OCI-LY3 (cell line): ENCODE measurements at regions not wholly inside any gene's neighbourhood (a gene's known extent, or its start where the extent isn't known, plus 50 kb on each side); places are given as distances from the start of the nearest gene placed in this dataset.

ENCODE experiments used
- H2AFZ ChIP-seq: fragments of 200-600, 300-600 bp; shearing (Covaris generic); 2 replicates; pipeline ENCODE4 v1.6.0; 2014; ENCODE audit warnings: antibody characterized with exemption, low read depth, low read length
- H3K27ac ChIP-seq: fragments of 200-600, 300-600 bp; sonication (generic); 2 replicates; pipeline ENCODE4 v1.5.1; 2014; ENCODE audit warnings: mild to moderate bottlenecking, low read length, moderate library complexity, mixed read lengths
- H3K27me3 ChIP-seq: fragments of 200-600, 300-600 bp; sonication (generic); 2 replicates; pipeline ENCODE4 v1.6.1; 2014; ENCODE audit warnings: low read depth, low read length, mixed read lengths
- H3K36me3 ChIP-seq: fragments of 200-600, 300-600 bp; sonication (generic); replicated peaks from 2 replicates; pipeline ENCODE3; 2014; ENCODE audit warnings: low read depth, low read length, mixed read lengths
- H3K4me1 ChIP-seq: fragments of 300-600, 200-600 bp; sonication (generic); 2 replicates; pipeline ENCODE4 v1.6.1; 2014; ENCODE audit warnings: low read length, mixed read lengths
- H3K4me2 ChIP-seq: fragments of 200-600, 300-600 bp; sonication (generic); 2 replicates; pipeline ENCODE4 v1.6.1; 2014; ENCODE audit warnings: low read length, mixed read lengths
- H3K4me3 ChIP-seq: fragments of 300-600, 200-600 bp; sonication (generic); 2 replicates; pipeline ENCODE4 v1.5.1; 2014; ENCODE audit warnings: antibody characterized with exemption, mild to moderate bottlenecking, low read length, moderate library complexity
- H3K79me2 ChIP-seq: fragments of 300-600, 200-600 bp; shearing (Covaris generic); 2 replicates; pipeline ENCODE4 v1.6.1; 2014; ENCODE audit warnings: mild to moderate bottlenecking, low read length, mixed read lengths
- H3K9ac ChIP-seq: fragments of 300-600, 200-600 bp; shearing (Covaris generic); 2 replicates; pipeline ENCODE4 v1.6.0; 2014; ENCODE audit warnings: mild to moderate bottlenecking, low read length, moderate library complexity
- H3K9me3 ChIP-seq: fragments of 200-600, 300-600 bp; shearing (Covaris generic); 2 replicates; pipeline ENCODE4 v1.6.1; 2014; ENCODE audit warnings: low read length, mixed read lengths; ENCODE audit not compliant: insufficient read depth
- H4K20me1 ChIP-seq: fragments of 200-600, 300-600 bp; sonication (generic); 2 replicates; pipeline ENCODE4 v1.6.1; 2016; ENCODE audit warnings: low read length, mixed read lengths; ENCODE audit not compliant: insufficient read depth
- EZH2phosphoT487 ChIP-seq: fragments of 200-600 bp; shearing (Covaris generic); IDR thresholded peaks from 2 replicates; pipeline ENCODE4 v1.6.1; 2018; ENCODE audit warnings: antibody characterized with exemption, mixed run types, low read depth
- TF ChIP-seq, protein P1 (sequence below): fragments of 200-600, 300-600 bp; sonication (generic); IDR thresholded peaks from 2 replicates; pipeline ENCODE4 v1.5.1; 2014; ENCODE audit warnings: antibody characterized with exemption, low read length, low read depth

DNA sequence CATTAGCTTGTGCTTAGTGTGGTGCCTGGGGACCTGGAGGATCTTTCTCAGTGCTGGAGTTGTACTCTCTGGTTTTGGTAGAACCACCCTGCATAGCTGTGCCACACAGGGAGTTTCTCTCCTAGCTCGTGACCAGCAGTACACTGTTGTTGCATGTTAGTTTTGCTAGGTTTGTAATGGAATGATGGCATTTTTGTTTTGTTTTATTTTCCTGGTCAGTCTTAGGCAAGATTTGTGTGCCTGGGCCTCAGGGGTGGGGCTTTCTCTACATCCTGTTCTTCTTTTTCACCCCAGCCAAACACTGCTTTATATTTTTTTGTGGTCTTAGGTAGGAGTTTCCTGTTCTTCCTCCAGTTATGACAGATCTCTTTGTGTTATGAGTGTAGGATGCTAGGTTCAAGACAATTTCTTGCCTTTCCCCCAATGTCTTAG lies 534.5 kb upstream of the KCNMB2 start:
- H3K4me2 ChIP-seq: peak overlapping the region; percentile 23
- H3K36me3 ChIP-seq: no peaks in the 10 kb centered on the region
- H3K9me3 ChIP-seq: no peaks in the 10 kb centered on the region
- no peak overlapping the region for H3K4me3 ChIP-seq
- H3K79me2 ChIP-seq: no peaks in the 10 kb centered on the region
- no peak overlapping the region for H3K9ac ChIP-seq
- H4K20me1 ChIP-seq: no peaks in the 10 kb centered on the region
- TF ChIP-seq, protein P1, sequence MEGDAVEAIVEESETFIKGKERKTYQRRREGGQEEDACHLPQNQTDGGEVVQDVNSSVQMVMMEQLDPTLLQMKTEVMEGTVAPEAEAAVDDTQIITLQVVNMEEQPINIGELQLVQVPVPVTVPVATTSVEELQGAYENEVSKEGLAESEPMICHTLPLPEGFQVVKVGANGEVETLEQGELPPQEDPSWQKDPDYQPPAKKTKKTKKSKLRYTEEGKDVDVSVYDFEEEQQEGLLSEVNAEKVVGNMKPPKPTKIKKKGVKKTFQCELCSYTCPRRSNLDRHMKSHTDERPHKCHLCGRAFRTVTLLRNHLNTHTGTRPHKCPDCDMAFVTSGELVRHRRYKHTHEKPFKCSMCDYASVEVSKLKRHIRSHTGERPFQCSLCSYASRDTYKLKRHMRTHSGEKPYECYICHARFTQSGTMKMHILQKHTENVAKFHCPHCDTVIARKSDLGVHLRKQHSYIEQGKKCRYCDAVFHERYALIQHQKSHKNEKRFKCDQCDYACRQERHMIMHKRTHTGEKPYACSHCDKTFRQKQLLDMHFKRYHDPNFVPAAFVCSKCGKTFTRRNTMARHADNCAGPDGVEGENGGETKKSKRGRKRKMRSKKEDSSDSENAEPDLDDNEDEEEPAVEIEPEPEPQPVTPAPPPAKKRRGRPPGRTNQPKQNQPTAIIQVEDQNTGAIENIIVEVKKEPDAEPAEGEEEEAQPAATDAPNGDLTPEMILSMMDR: no peak
- no peak for TF ChIP-seq EZH2phosphoT487
- no peak overlapping the region for H3K27ac ChIP-seq
- H3K4me1 ChIP-seq: peaks cover 15% of the 10 kb centered on the region
- H3K27me3 ChIP-seq: no peaks in the 10 kb centered on the region
- no peak overlapping the region for H2AFZ ChIP-seq

DNA sequence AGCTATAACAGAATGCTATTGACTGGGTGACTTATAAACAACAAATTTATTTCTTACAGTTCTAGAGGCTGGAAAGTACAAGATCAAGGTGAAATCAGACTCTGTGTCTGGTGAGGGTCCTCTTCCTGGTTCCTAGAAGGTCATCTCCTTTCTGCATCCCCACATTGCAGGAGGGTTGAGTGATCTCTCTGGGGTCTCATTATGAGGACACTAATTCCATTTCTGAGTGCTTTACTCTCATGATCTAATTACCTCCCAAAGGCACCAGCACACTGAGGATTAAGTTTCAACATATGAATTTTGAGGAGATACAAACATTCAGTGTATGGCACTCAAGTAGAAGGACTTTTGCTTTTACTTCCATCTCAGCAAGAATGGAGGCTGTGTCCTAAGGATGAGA lies 534.1 kb upstream of the KCNMB2 start:
- no peaks in the 10 kb centered on the region for H3K9me3 ChIP-seq
- H3K27ac ChIP-seq: no peak overlapping the region
- H3K27me3 ChIP-seq: no peaks in the 10 kb centered on the region
- H3K4me1 ChIP-seq: peaks cover 15% of the 10 kb centered on the region
- H2AFZ ChIP-seq: no peak overlapping the region
- H3K79me2 ChIP-seq: no peaks in the 10 kb centered on the region
- no peak overlapping the region for H3K4me3 ChIP-seq
- no peak for TF ChIP-seq EZH2phosphoT487
- TF ChIP-seq, protein P1: no peak
- no peaks in the 10 kb centered on the region for H4K20me1 ChIP-seq
- H3K4me2 ChIP-seq: peak overlapping the region; percentile 23
- no peaks in the 10 kb centered on the region for H3K36me3 ChIP-seq
- H3K9ac ChIP-seq: no peak overlapping the region

DNA sequence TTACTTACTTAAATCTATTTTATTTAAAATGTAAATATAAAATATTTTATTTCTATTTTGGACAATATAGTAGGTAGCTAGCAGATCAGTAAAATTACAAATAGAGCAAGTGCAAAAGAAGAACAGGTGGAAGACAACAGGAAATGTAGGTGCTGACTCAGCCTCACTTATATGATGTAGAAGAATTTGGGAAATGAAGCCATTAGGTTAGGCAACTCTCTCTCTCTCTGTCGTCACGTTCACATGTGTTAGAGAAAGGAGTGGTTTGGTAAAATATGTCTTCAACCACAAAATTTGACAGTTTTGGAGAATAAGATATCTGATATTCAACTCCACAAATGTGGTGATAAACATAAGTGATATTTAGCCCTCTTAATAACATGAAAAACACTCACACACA lies 532.5 kb upstream of the KCNMB2 start:
- Histone ChIP-seq H4K20me1 (no peaks in the 10 kb centered on the region), H3K36me3 (no peaks in the 10 kb centered on the region), H3K27me3 (no peaks in the 10 kb centered on the region), H3K27ac (no peak overlapping the region), H3K4me2 (no peak overlapping the region), H2AFZ (no peak overlapping the region), H3K9me3 (no peaks in the 10 kb centered on the region), H3K9ac (no peak overlapping the region), H3K79me2 (no peaks in the 10 kb centered on the region), H3K4me3 (no peak overlapping the region), H3K4me1 (peaks cover 15% of the 10 kb centered on the region)
- TF ChIP-seq, protein P1: no peak
- TF ChIP-seq EZH2phosphoT487: no peak

DNA sequence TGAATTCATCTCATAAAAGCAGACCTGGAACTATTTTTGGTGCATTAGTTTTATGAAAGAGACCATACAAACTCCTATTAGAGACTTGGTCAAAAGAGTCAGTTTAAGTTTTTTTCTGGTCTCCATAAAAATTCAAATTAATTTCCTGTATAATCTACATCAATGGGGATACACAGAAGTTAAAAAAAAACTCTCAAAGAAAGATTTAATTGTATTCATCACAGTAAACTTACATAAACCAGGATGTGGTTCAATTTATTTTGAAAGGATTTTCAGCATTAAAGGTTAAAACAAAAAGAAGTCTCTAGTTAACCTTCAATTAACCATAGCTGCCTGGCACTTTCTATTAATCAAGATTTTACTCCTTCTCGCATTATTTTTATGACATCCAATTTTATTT lies 530.3 kb upstream of the KCNMB2 start:
- Histone ChIP-seq H2AFZ (no peak overlapping the region), H3K4me1 (peaks cover 18% of the 10 kb centered on the region), H3K36me3 (no peaks in the 10 kb centered on the region), H3K4me2 (no peak overlapping the region), H3K79me2 (no peaks in the 10 kb centered on the region), H3K27me3 (no peaks in the 10 kb centered on the region), H3K4me3 (no peak overlapping the region), H3K27ac (no peak overlapping the region), H3K9ac (no peak overlapping the region), H3K9me3 (no peaks in the 10 kb centered on the region), H4K20me1 (no peaks in the 10 kb centered on the region)
- TF ChIP-seq, protein P1: no peak
- TF ChIP-seq EZH2phosphoT487: no peak
